CD14-positive monocyte (primary cell): ENCODE measurements at regions not wholly inside any gene's neighbourhood (a gene's known extent, or its start where the extent isn't known, plus 50 kb on each side); places are given as distances from the start of the nearest gene placed in this dataset.

Source experiments
- DNase-seq, 3 donors: peaks; one replicate each; pipeline ENCODE4 v3.0.0-alpha.2; 2011 to 2022
- H2AFZ ChIP-seq: 2 replicates; pipeline ENCODE4 v1.6.0; 2012; ENCODE audit warnings: mild to moderate bottlenecking, low read depth, low read length, inconsistent platforms; ENCODE audit not compliant: insufficient read depth, poor library complexity, severe bottlenecking
- H3K27ac ChIP-seq, 2 donors: 1 replicate in 1 of 2; 2 replicates in 1 of 2; pipeline ENCODE4 v1.5.1; 2012 to 2013; ENCODE audit warnings: low read length in 2 of 2, control low read depth in 1 of 2, inconsistent platforms in 1 of 2, low read depth in 1 of 2, mild to moderate bottlenecking in 1 of 2
- H3K27me3 ChIP-seq, 2 donors: one replicate each; pipeline versions ENCODE4 v1.6.0 to v1.6.1; 2011 to 2013; ENCODE audit warnings: low read length in 2 of 2; ENCODE audit not compliant: control insufficient read depth in 2 of 2, insufficient read depth in 2 of 2
- H3K36me3 ChIP-seq, 2 donors: replicated peaks in 1 of 2; 1 replicate in 1 of 2; 2 replicates in 1 of 2; pipeline versions ENCODE4 v1.5.1 to v1.6.1; 2012 to 2013; ENCODE audit warnings: low read length in 2 of 2, control low read depth in 1 of 2, inconsistent platforms in 1 of 2, mild to moderate bottlenecking in 1 of 2; ENCODE audit not compliant: insufficient read depth in 2 of 2, control insufficient read depth in 1 of 2
- H3K4me1 ChIP-seq, 2 donors: 1 replicate in 1 of 2; 2 replicates in 1 of 2; pipeline versions ENCODE4 v1.5.1 to v1.6.1; 2012 to 2013; ENCODE audit warnings: low read length in 2 of 2, control low read depth in 1 of 2, inconsistent platforms in 1 of 2, mild to moderate bottlenecking in 1 of 2, moderate library complexity in 1 of 2; ENCODE audit not compliant: insufficient read depth in 2 of 2, control insufficient read depth in 1 of 2
- H3K4me2 ChIP-seq: replicated peaks from 2 replicates; pipeline ENCODE3; 2012; ENCODE audit warnings: low read length, moderate library complexity, mild to moderate bottlenecking; ENCODE audit not compliant: poor library complexity, severe bottlenecking; ENCODE audit errors: extremely low read depth
- H3K4me3 ChIP-seq, 3 experiments: fragments of 200-600 bp in 1 of 3; sonication (generic) in 1 of 3; replicated peaks in 1 of 3; 1 replicate in 2 of 3; 2 replicates in 1 of 3; pipeline ENCODE4 v1.5.1; 2011 to 2013; ENCODE audit warnings: low read length in 3 of 3, mild to moderate bottlenecking in 3 of 3, control low read depth in 2 of 3, low read depth in 2 of 3, inconsistent platforms in 1 of 3, moderate library complexity in 1 of 3
- H3K79me2 ChIP-seq: 2 replicates; pipeline ENCODE4 v1.6.0; 2012; ENCODE audit warnings: mild to moderate bottlenecking, control low read depth, inconsistent platforms, low read length, moderate library complexity; ENCODE audit not compliant: insufficient read depth
- H3K9ac ChIP-seq: 2 replicates; pipeline ENCODE4 v1.6.0; 2017; ENCODE audit warnings: low read length, mild to moderate bottlenecking; ENCODE audit not compliant: insufficient read depth, poor library complexity, severe bottlenecking
- H3K9me3 ChIP-seq, 2 donors: replicated peaks in 1 of 2; 1 replicate in 1 of 2; 2 replicates in 1 of 2; pipeline versions ENCODE4 v1.5.1 to v1.6.1; 2012 to 2013; ENCODE audit warnings: low read length in 2 of 2, control low read depth in 1 of 2; ENCODE audit not compliant: control insufficient read depth in 1 of 2, insufficient read depth in 1 of 2
- H4K20me1 ChIP-seq: 2 replicates; pipeline ENCODE4 v1.6.0; 2012; ENCODE audit warnings: mild to moderate bottlenecking, low read length, control low read depth, moderate library complexity; ENCODE audit not compliant: insufficient read depth
- H3K27ac Mint-ChIP-seq, 7 donors: one replicate each; pipeline ENCODE4 v1.8.0; 2020; ENCODE audit warnings: mild to moderate bottlenecking in 7 of 7, mixed read lengths in 7 of 7, moderate library complexity in 6 of 7, inconsistent platforms in 2 of 7
- H3K27me3 Mint-ChIP-seq, 3 donors: one replicate each; pipeline ENCODE4 v1.8.0; 2021 to 2022; ENCODE audit warnings: low read depth in 3 of 3, mild to moderate bottlenecking in 3 of 3, mixed read lengths in 3 of 3, moderate library complexity in 3 of 3, inconsistent platforms in 1 of 3
- H3K36me3 Mint-ChIP-seq, 2 donors: one replicate each; pipeline ENCODE4 v1.8.0; 2020; ENCODE audit warnings: mixed read lengths in 2 of 2, inconsistent platforms in 1 of 2, mild to moderate bottlenecking in 1 of 2
- H3K4me1 Mint-ChIP-seq: one replicate; pipeline ENCODE4 v1.8.0; 2020; ENCODE audit warnings: mild to moderate bottlenecking, mixed read lengths
- H3K4me3 Mint-ChIP-seq, 2 donors: one replicate each; pipeline ENCODE4 v1.8.0; 2020; ENCODE audit warnings: mild to moderate bottlenecking in 2 of 2, mixed read lengths in 2 of 2, moderate library complexity in 1 of 2
- H3K9me3 Mint-ChIP-seq, 7 donors: one replicate each; pipeline ENCODE4 v1.8.0; 2020 to 2022; ENCODE audit warnings: mixed read lengths in 7 of 7, mild to moderate bottlenecking in 6 of 7, moderate library complexity in 6 of 7, inconsistent platforms in 2 of 7
- WGBS: methylation state at CpG from one replicate; pipeline ENCODE4 v1.1.5; 2013; ENCODE audit warnings: missing lambda C conversion rate; ENCODE audit not compliant: insufficient coverage; 5-methylcytosine and 5-hydroxymethylcytosine counted together
- intact Hi-C, 2 donors: fragments of 100-400 bp; cut with micrococcal nuclease; formaldehyde crosslinking; loops; one replicate each; pipeline versions ENCODE4 v1.15.0 to v1.15.1; 2023
- TF ChIP-seq, protein P1 (sequence below): fragments of 200-600 bp; IDR thresholded peaks from one replicate; pipeline ENCODE4 v1.8.0; 2022; ENCODE audit warnings: antibody characterized with exemption, mild to moderate bottlenecking

- Mint-ChIP-seq H3K9me3 (peaks cover 0 to 11% (median 5%) of the 10 kb centered on the region in 7 donors), H3K27me3 (peaks cover 0 to 8% (median 4%) of the 10 kb centered on the region in 3 donors), H3K4me1 (no peaks in the 10 kb centered on the region), H3K36me3 (no peaks in the 10 kb centered on the region), H3K4me3 (no peak overlapping the region), H3K27ac (no peak overlapping the region)
- Histone ChIP-seq H3K9me3 (no peaks in the 10 kb centered on the region), H3K9ac (no peak overlapping the region), H3K4me2 (no peak overlapping the region), H3K4me3 (no peak overlapping the region), H2AFZ (no peak overlapping the region), H3K79me2 (no peaks in the 10 kb centered on the region), H3K27me3 (no peaks in the 10 kb centered on the region), H3K36me3 (no peaks in the 10 kb centered on the region), H3K4me1 (no peaks in the 10 kb centered on the region), H3K27ac (no peak overlapping the region), H4K20me1 (no peaks in the 10 kb centered on the region)
- no peak for DNase-seq
- TF ChIP-seq, protein P1, sequence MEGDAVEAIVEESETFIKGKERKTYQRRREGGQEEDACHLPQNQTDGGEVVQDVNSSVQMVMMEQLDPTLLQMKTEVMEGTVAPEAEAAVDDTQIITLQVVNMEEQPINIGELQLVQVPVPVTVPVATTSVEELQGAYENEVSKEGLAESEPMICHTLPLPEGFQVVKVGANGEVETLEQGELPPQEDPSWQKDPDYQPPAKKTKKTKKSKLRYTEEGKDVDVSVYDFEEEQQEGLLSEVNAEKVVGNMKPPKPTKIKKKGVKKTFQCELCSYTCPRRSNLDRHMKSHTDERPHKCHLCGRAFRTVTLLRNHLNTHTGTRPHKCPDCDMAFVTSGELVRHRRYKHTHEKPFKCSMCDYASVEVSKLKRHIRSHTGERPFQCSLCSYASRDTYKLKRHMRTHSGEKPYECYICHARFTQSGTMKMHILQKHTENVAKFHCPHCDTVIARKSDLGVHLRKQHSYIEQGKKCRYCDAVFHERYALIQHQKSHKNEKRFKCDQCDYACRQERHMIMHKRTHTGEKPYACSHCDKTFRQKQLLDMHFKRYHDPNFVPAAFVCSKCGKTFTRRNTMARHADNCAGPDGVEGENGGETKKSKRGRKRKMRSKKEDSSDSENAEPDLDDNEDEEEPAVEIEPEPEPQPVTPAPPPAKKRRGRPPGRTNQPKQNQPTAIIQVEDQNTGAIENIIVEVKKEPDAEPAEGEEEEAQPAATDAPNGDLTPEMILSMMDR, result no peak
- intact Hi-C loops, result no loop called here
- WGBS, result no CpG with 5 or more reads among the region's 1 CpG
Measured at GRCh38 chr5:159628703-159629102, 287.6 kb upstream of the ADRA1B start.

DNA sequence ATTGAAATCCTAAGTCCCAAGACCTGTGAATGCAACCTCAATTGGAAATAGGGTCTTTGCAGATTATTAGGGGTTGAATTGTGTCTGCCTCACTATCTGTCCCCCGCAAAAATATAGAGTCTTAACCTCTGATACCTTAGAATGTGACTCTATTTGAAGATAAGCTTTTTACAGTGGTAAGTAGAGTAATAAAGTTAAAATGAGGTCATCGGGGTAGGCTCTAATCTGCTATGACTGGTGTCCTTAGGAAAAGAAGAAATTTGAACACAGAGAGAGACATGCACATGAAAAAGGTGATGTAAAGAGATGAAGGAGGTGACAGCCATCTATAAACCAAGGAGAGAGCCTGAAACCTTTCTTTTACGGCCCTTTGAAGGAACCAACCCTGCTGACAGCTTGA, 287.1 kb upstream of the ADRA1B start:
- TF ChIP-seq, protein P1, result no peak
- no peaks in the 10 kb centered on the region for H3K36me3 Mint-ChIP-seq
- Histone ChIP-seq H3K79me2 (no peaks in the 10 kb centered on the region), H3K27ac (no peak overlapping the region), H3K4me3 (no peak overlapping the region), H3K36me3 (no peaks in the 10 kb centered on the region), H4K20me1 (no peaks in the 10 kb centered on the region), H3K27me3 (no peaks in the 10 kb centered on the region), H3K4me1 (no peaks in the 10 kb centered on the region), H2AFZ (no peak overlapping the region), H3K4me2 (no peak overlapping the region), H3K9ac (no peak overlapping the region), H3K9me3 (no peaks in the 10 kb centered on the region)
- H3K27ac Mint-ChIP-seq, result no peak overlapping the region
- 93% methylated on average over 2 of the region's 3 CpGs for WGBS
- intact Hi-C loops, result no loop called here
- H3K27me3 Mint-ChIP-seq, result peaks cover 0 to 10% (median 4%) of the 10 kb centered on the region in 3 donors
- no peak overlapping the region for H3K4me3 Mint-ChIP-seq
- H3K9me3 Mint-ChIP-seq, result peaks cover 0 to 14% (median 5%) of the 10 kb centered on the region in 7 donors
- no peaks in the 10 kb centered on the region for H3K4me1 Mint-ChIP-seq
- no peak for DNase-seq
